ENCODE measurements at regions not wholly inside any gene's neighbourhood (a gene's known extent, or its start where the extent isn't known, plus 50 kb on each side); places are given as distances from the start of the nearest gene placed in this dataset.

DNA sequence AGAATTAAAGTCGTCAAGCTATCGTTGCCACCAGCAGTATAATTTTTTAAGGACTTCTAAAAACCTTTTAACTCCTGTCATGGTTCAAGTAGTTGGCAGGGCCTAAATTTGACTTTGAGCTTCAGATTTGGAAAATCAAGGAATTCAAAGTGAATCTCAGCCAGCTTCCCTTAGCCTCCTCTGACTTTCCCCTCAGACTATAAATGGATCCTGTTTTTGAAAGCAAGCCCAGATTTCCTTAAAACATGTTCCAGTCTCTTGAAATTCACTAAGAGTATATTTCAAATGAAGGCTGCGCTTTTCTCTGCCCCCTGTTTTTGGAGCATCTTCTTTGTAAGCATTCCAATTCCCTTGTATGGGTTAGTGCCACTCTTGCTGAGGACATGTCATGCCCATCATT, 101.8 kb upstream of the CDH8 start:
- no peak for TF ChIP-seq POLR2AphosphoS5 (IDR thresholded peaks at IDR 0.05; ENCODE audit: low read depth, low read length)
- TF ChIP-seq, protein P1, sequence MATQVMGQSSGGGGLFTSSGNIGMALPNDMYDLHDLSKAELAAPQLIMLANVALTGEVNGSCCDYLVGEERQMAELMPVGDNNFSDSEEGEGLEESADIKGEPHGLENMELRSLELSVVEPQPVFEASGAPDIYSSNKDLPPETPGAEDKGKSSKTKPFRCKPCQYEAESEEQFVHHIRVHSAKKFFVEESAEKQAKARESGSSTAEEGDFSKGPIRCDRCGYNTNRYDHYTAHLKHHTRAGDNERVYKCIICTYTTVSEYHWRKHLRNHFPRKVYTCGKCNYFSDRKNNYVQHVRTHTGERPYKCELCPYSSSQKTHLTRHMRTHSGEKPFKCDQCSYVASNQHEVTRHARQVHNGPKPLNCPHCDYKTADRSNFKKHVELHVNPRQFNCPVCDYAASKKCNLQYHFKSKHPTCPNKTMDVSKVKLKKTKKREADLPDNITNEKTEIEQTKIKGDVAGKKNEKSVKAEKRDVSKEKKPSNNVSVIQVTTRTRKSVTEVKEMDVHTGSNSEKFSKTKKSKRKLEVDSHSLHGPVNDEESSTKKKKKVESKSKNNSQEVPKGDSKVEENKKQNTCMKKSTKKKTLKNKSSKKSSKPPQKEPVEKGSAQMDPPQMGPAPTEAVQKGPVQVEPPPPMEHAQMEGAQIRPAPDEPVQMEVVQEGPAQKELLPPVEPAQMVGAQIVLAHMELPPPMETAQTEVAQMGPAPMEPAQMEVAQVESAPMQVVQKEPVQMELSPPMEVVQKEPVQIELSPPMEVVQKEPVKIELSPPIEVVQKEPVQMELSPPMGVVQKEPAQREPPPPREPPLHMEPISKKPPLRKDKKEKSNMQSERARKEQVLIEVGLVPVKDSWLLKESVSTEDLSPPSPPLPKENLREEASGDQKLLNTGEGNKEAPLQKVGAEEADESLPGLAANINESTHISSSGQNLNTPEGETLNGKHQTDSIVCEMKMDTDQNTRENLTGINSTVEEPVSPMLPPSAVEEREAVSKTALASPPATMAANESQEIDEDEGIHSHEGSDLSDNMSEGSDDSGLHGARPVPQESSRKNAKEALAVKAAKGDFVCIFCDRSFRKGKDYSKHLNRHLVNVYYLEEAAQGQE (IDR thresholded peaks at IDR 0.05; ENCODE audit: insufficient read depth in 1 of 2, low read depth in 2 of 2, low read length in 2 of 2): no peak
- TF ChIP-seq TAF1 (IDR thresholded peaks at IDR 0.05; ENCODE audit: borderline replicate concordance, insufficient read depth, low read length): no peak
- no peak for TF ChIP-seq SIN3A (IDR thresholded peaks at IDR 0.05; ENCODE audit: borderline replicate concordance, insufficient read depth, low read length)

Measured in PFSK-1 (cell line).